Activated CD4-positive, alpha-beta memory T cell treated with anti-CD3 and anti-CD28 coated beads, Interleukin-2, amount 10 ng/mL, durations not matched to agents 7 days and 5 days (primary cell): ENCODE measurements at regions not wholly inside any gene's neighbourhood (a gene's known extent, or its start where the extent isn't known, plus 50 kb on each side); places are given as distances from the start of the nearest gene placed in this dataset.
"Not testable (repeated sequence)": the region's sequence is repeated elsewhere in the genome, so short reads cannot be mapped to it uniquely, and the experiment has no call there.

Experiments
- CTCF ChIA-PET: fragments of 350-600 bp; sonication (Branson Sonifier 250); formaldehyde crosslinking; loops from one replicate; lab custom pipeline; 2021; ENCODE audit warnings: antibody characterized with exemption, inconsistent platforms; lab: Charles Lee
- POLR2A ChIA-PET: fragments of 350-600 bp; sonication (Branson Sonifier 250); formaldehyde crosslinking; loops from one replicate; lab custom pipeline; 2021; ENCODE audit warnings: antibody characterized with exemption; lab: Charles Lee
- DNase-seq: peaks from one replicate; pipeline ENCODE4 v3.0.0-alpha.2; 2020
- H3K27ac Mint-ChIP-seq: one replicate; pipeline ENCODE4 v1.8.0; 2021; ENCODE audit warnings: mild to moderate bottlenecking, mixed read lengths
- H3K27me3 Mint-ChIP-seq: one replicate; pipeline ENCODE4 v1.8.0; 2021; ENCODE audit warnings: mixed read lengths
- H3K36me3 Mint-ChIP-seq: one replicate; pipeline ENCODE4 v1.8.0; 2021; ENCODE audit warnings: low read depth, mixed read lengths
- H3K4me1 Mint-ChIP-seq: one replicate; pipeline ENCODE4 v1.8.0; 2021; ENCODE audit warnings: mixed read lengths
- H3K4me3 Mint-ChIP-seq: one replicate; pipeline ENCODE4 v1.8.0; 2021; ENCODE audit warnings: mild to moderate bottlenecking, mixed read lengths
- H3K9me3 Mint-ChIP-seq: one replicate; pipeline ENCODE4 v1.8.0; 2021; ENCODE audit warnings: mixed read lengths

- peaks cover 3% of the 10 kb centered on the region for H3K36me3 Mint-ChIP-seq
- POLR2A ChIA-PET: no interaction called here
- H3K9me3 Mint-ChIP-seq: no peaks in the 10 kb centered on the region
- no peak overlapping the region for H3K27ac Mint-ChIP-seq
- H3K4me3 Mint-ChIP-seq: no peak overlapping the region
- peaks cover 6% of the 10 kb centered on the region for H3K27me3 Mint-ChIP-seq
- DNase-seq: no peak
- CTCF ChIA-PET: no interaction called here
- peaks cover 26% of the 10 kb centered on the region for H3K4me1 Mint-ChIP-seq
These were observed 142.6 kb downstream of the CEBPB start for GRCh38 chr20:50333131-50333670.

GRCh38 chr20:50333812-50334211 is 143.2 kb downstream of the CEBPB start:
- H3K27me3 Mint-ChIP-seq: peaks cover 6% of the 10 kb centered on the region
- H3K27ac Mint-ChIP-seq: no peak overlapping the region
- CTCF ChIA-PET: no interaction called here
- no peaks in the 10 kb centered on the region for H3K9me3 Mint-ChIP-seq
- peaks cover 32% of the 10 kb centered on the region for H3K4me1 Mint-ChIP-seq
- H3K4me3 Mint-ChIP-seq: no peak overlapping the region
- DNase-seq: no peak
- POLR2A ChIA-PET: no interaction called here
- H3K36me3 Mint-ChIP-seq: peaks cover 3% of the 10 kb centered on the region

- CTCF ChIA-PET, H3K4me3 Mint-ChIP-seq, H3K9me3 Mint-ChIP-seq, H3K27ac Mint-ChIP-seq, H3K36me3 Mint-ChIP-seq, H3K27me3 Mint-ChIP-seq, POLR2A ChIA-PET, DNase-seq: not testable (repeated sequence)
- peaks cover 39% of the 10 kb centered on the region for H3K4me1 Mint-ChIP-seq
These were observed 143.9 kb downstream of the CEBPB start for GRCh38 chr20:50334512-50334911.

GRCh38 chr20:50335105-50335504 is 144.5 kb downstream of the CEBPB start:
- Mint-ChIP-seq H3K27ac (no peak overlapping the region), H3K4me1 (peaks cover 45% of the 10 kb centered on the region), H3K27me3 (peaks cover 1% of the 10 kb centered on the region), H3K36me3 (no peaks in the 10 kb centered on the region), H3K4me3 (no peak overlapping the region), H3K9me3 (no peaks in the 10 kb centered on the region)
- DNase-seq: no peak
- POLR2A ChIA-PET: no interaction called here
- CTCF ChIA-PET: no interaction called here

- POLR2A ChIA-PET: interaction anchor here (1.0 kb wide), 1 partner anchor 16 kb away, joined by 3 read pairs; no protein-coding TSS in a partner anchor
- no peak for DNase-seq
- Mint-ChIP-seq H3K4me3 (no peak overlapping the region), H3K27me3 (no peaks in the 10 kb centered on the region), H3K4me1 (peaks cover 51% of the 10 kb centered on the region), H3K27ac (no peak overlapping the region), H3K9me3 (no peaks in the 10 kb centered on the region), H3K36me3 (no peaks in the 10 kb centered on the region)
- CTCF ChIA-PET: no interaction called here
These were observed 145.2 kb downstream of the CEBPB start for GRCh38 chr20:50335866-50336265.

GRCh38 chr20:50336661-50337060 is 146.0 kb downstream of the CEBPB start:
- CTCF ChIA-PET: no interaction called here
- no peaks in the 10 kb centered on the region for H3K36me3 Mint-ChIP-seq
- H3K27ac Mint-ChIP-seq: no peak overlapping the region
- DNase-seq: no peak
- no peak overlapping the region for H3K4me3 Mint-ChIP-seq
- H3K27me3 Mint-ChIP-seq: no peaks in the 10 kb centered on the region
- H3K9me3 Mint-ChIP-seq: no peaks in the 10 kb centered on the region
- POLR2A ChIA-PET: interaction anchor here (1.0 kb wide), 1 partner anchor 17 kb away, joined by 3 read pairs; no protein-coding TSS in a partner anchor
- H3K4me1 Mint-ChIP-seq: peaks cover 54% of the 10 kb centered on the region

- no peak for DNase-seq
- Mint-ChIP-seq H3K27ac (peak overlapping the region; percentile 87), H3K27me3 (no peaks in the 10 kb centered on the region), H3K36me3 (no peaks in the 10 kb centered on the region), H3K4me3 (peak overlapping the region; percentile 58), H3K9me3 (no peaks in the 10 kb centered on the region), H3K4me1 (peaks cover 62% of the 10 kb centered on the region)
- ChIA-PET CTCF (interaction anchor here (0.6 to 3.0 kb wide), 4 partner anchors 9 to 147 kb away, joined by 3 to 11 read pairs (median 4); partner anchors contain the start of gene CEBPB), POLR2A (interaction anchor here (0.7 to 2.8 kb wide), 11 partner anchors 8 to 181 kb away, joined by 3 to 21 read pairs (median 4); partner anchors contain the start of gene CEBPB)
These were observed 147.2 kb downstream of the CEBPB start for GRCh38 chr20:50337521-50338466.

- Mint-ChIP-seq H3K9me3 (no peaks in the 10 kb centered on the region), H3K4me3 (peak overlapping the region; percentile 58), H3K36me3 (no peaks in the 10 kb centered on the region), H3K27ac (peak overlapping the region; percentile 87), H3K4me1 (peaks cover 69% of the 10 kb centered on the region), H3K27me3 (no peaks in the 10 kb centered on the region)
- ChIA-PET POLR2A (interaction anchor here (0.7 to 2.8 kb wide), 13 partner anchors 8 to 191 kb away, joined by 3 to 21 read pairs (median 4); partner anchors contain the start of gene CEBPB), CTCF (interaction anchor here (0.6 to 3.0 kb wide), 8 partner anchors 10 to 147 kb away, joined by 3 to 11 read pairs (median 4); partner anchors contain the start of gene CEBPB)
- peak; percentile 78 for DNase-seq
These were observed 148.1 kb downstream of the CEBPB start for GRCh38 chr20:50338479-50339391.

- no peak for DNase-seq
- POLR2A ChIA-PET: interaction anchor here (0.6 to 2.8 kb wide), 10 partner anchors 8 to 192 kb away, joined by 3 to 21 read pairs (median 4); partner anchors contain the start of gene CEBPB
- Mint-ChIP-seq H3K27ac (peak overlapping the region; percentile 87), H3K9me3 (no peaks in the 10 kb centered on the region), H3K27me3 (no peaks in the 10 kb centered on the region), H3K36me3 (no peaks in the 10 kb centered on the region), H3K4me3 (peak overlapping the region; percentile 58), H3K4me1 (peaks cover 75% of the 10 kb centered on the region)
- CTCF ChIA-PET: interaction anchor here (0.7 to 3.0 kb wide), 7 partner anchors 43 to 307 kb away, joined by 3 to 11 read pairs (median 4); partner anchors contain the start of gene CEBPB
These were observed 148.9 kb downstream of the CEBPB start for GRCh38 chr20:50339466-50339901.

GRCh38 chr20:50340541-50340940 is 149.9 kb downstream of the CEBPB start:
- Mint-ChIP-seq H3K27me3 (no peaks in the 10 kb centered on the region), H3K4me1 (peaks cover 78% of the 10 kb centered on the region), H3K36me3 (no peaks in the 10 kb centered on the region), H3K4me3 (no peak overlapping the region), H3K27ac (peak overlapping the region; percentile 87), H3K9me3 (no peaks in the 10 kb centered on the region)
- ChIA-PET POLR2A (interaction anchor here (1.1 to 2.8 kb wide), 3 partner anchors 27 to 149 kb away, joined by 4 to 15 read pairs (median 4); partner anchors contain the start of gene CEBPB), CTCF (no interaction called here)
- DNase-seq: no peak

GRCh38 chr20:50341050-50341449 is 150.4 kb downstream of the CEBPB start:
- peaks cover 78% of the 10 kb centered on the region for H3K4me1 Mint-ChIP-seq
- no peak for DNase-seq
- peaks cover under 1% of the 10 kb centered on the region for H3K27me3 Mint-ChIP-seq
- no peaks in the 10 kb centered on the region for H3K36me3 Mint-ChIP-seq
- H3K4me3 Mint-ChIP-seq: no peak overlapping the region
- no peak overlapping the region for H3K27ac Mint-ChIP-seq
- CTCF ChIA-PET: no interaction called here
- H3K9me3 Mint-ChIP-seq: no peaks in the 10 kb centered on the region
- POLR2A ChIA-PET: no interaction called here
